ENCODE measurements at regions not wholly inside any gene's neighbourhood (a gene's known extent, or its start where the extent isn't known, plus 50 kb on each side); places are given as distances from the start of the nearest gene placed in this dataset.

GRCh38 chr7:86947929-86948328, 111.5 kb downstream of the ELAPOR2 start:
- DNase-seq: no peak

- no peak for DNase-seq
Measured at GRCh38 chr7:86943447-86943846, 116.0 kb downstream of the ELAPOR2 start.

DNA sequence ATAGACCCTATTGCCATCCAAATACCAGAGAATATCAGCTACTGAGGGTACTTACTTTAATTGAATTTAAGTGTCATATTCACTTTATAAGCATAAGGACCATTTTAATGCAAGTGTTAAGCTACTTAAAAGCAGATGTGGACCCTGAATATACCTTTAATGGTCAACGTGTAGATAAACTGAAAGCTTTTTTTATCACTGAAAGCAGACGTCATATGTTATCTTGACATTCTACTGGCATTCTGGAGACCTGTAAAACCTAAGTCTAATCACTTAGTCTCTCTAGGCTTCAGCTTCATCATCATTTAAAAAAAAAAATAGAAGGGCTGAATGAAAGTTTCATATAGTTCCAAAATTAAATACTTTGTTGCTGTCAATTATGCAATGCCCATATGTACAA, 116.5 kb downstream of the ELAPOR2 start:
- DNase-seq: no peak

GRCh38 chr7:86942081-86942480, 117.4 kb downstream of the ELAPOR2 start:
- DNase-seq: peak in 1 of 14 donors; percentile 11

GRCh38 chr7:86939197-86939814, 120.1 kb downstream of the ELAPOR2 start:
- peak in 2 of 14 donors; percentile 11 to 64 for DNase-seq

- no peak for DNase-seq
Measured at GRCh38 chr7:86937363-86937878, 122.0 kb downstream of the ELAPOR2 start.

GRCh38 chr7:86933295-86933845, 126.1 kb downstream of the ELAPOR2 start:
- DNase-seq: no peak

DNA sequence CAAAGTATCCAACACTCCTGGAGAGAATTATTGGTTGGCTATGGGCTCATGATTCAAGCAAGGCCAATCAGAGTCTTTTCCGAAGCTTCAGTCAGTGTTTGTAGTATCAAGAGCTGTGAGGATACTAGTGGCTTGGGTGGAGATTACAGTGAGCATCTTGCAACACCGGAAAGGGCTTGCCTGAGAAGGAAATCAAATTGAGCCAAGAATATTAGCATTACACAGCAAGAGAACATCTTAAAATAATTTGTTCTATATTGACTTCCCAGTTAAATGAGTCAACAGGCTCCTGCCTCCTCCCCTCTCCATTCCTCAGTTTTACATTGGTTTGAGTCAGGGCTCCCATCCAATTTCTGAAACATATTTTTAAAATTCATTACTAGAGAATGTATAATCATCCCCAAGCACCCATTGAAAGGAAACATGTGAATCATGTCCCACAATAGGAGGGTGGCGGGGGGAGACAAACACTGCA, 127.4 kb downstream of the ELAPOR2 start:
- DNase-seq: no peak

DNA sequence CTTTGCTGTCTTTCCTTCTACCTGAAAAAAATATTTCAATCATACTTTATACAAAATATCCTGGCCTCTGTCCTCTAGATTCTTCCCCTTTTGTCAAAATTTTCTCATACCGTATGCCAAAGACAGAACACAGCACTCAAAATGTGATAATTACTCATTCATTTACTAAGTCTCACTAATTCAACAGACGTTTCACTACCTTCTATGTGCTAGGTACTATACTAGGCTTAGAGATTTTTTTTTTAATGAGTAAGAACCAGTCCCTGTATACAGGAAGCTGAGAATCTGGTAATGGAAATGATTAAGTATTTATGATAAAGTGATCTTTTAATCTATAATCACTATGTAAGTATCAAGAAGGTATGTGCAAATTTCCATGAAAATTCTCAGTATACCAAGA, 128.0 kb downstream of the ELAPOR2 start:
- no peak for DNase-seq

GRCh38 chr7:86930554-86931307, 128.7 kb downstream of the ELAPOR2 start:
- DNase-seq: no peak

DNA sequence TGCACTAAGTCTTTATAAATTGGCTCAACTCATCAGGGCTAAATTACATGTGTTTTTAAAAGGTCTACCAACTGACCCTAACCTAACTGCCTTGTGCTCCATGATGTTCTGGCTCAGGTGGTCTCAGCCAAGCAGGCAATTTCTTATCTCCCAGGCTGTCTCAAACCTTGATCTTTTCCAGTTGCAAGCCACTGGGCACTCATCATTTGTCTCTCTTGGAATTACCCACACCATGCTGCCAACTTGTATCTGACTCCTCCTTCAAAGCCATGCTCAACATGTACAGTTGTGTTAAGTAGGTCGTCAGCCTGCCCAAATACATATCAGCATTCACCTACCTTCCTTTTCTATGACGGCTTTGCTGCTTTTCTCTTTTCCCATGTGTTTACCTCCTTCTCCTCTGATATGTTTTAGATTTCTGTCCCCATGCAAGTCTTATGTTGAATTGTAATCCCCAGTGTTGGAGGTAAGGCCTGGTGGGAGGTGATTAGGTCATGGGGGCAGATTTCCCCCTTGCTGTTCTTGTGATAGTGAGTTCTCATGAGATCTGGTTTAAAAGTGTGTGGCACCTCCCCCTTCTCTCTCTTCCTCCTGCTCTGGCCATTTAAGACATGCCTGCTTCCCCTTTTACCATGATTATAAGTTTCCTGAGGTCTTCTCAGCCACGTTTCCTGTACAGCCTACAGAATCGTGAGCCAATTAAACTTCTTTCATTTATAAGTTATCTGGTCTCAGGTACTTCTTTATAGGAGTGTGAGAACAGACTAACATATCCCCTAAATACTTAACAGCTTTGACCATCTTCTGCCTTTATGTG, 130.0 kb downstream of the ELAPOR2 start:
- no peak for DNase-seq

- no peak for DNase-seq
Measured at GRCh38 chr7:86928308-86928707, 131.1 kb downstream of the ELAPOR2 start.

DNA sequence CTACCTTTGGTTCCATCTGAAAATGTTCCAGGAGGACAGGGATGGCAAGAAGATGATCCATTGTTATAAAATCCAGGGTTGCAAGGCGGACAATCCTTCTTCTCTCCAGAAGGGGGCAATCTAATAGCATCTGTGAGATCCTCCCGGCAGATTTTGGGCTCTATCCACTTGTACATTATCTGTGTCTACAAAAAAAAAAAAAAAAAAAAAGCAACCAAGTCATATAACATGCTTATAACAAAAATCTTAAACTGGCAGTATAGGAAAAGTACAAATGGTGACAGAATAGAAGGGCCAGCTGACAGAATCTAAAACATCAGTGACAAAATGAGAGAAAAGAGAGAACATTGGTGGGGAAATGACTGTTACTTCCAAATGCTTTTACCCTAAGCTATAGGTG, 132.7 kb downstream of the ELAPOR2 start:
- DNase-seq: peak in 2 of 14 donors; percentile 12 to 35

DNA sequence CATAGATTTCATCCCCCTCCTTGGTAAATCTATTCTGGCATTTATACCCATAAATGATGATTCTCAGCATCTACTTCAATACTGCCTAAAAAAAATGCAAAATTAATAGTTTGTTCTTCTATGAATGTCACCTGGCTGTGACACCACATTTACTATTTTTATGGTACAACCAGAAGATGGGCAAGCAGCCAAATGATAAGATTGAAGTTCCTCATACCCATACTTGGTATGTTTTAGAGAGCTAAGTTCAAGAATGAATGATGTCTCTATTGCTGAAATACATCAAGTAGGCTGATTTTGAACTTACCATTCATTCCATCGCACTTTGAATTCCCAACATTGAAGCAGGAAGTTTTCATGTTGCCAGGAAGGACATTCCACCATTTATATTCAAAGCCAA, 134.2 kb downstream of the ELAPOR2 start:
- no peak for DNase-seq

DNA sequence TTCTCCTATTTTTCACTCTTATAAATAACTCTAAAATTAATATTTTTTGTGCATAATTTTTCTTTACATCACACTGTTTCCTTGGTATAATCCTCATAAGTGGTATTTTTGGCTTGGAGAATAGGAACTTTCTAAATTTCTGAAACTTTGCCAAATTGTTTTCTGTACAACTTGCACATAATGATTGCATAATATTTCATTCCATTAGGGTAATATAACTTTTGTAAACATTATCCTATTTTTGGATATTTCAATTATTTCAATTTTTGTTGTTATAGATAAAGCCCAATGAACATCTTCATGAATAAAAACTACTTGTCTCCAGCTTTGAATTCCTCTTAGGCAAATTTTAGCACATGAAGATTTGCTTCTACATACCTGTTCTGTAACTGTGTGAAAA, 135.9 kb downstream of the ELAPOR2 start:
- DNase-seq: no peak

GRCh38 chr7:86920154-86920553, 139.3 kb downstream of the ELAPOR2 start:
- DNase-seq: no peak

- DNase-seq: no peak
Measured at GRCh38 chr7:86918245-86918644, 141.2 kb downstream of the ELAPOR2 start.

DNA sequence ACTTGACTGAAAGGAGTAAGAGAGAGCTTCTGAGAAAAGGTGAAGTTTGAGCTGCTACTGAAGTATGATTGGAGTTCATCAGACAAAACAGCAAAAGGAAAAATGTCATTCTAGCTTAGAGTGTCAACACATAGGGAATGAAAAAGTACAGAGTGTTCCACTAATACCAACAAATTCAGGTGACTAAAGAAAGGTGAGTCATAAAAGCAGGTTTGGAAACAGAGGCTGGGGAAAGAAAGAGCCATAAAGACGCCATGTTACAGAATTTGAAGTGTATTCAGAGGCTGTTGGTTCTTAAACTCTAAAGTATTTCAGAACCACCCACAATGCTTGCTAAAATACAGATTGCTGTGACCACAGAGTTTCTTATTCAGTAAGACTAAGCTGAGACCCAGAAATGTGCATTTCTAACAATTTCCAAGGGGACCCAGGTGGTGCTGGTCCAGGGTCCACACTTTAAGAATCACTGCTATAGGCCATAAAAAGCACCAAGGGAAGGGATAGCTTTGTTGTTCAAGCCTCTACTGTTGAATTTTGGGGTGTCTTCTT, 143.1 kb downstream of the ELAPOR2 start:
- DNase-seq: no peak

DNA sequence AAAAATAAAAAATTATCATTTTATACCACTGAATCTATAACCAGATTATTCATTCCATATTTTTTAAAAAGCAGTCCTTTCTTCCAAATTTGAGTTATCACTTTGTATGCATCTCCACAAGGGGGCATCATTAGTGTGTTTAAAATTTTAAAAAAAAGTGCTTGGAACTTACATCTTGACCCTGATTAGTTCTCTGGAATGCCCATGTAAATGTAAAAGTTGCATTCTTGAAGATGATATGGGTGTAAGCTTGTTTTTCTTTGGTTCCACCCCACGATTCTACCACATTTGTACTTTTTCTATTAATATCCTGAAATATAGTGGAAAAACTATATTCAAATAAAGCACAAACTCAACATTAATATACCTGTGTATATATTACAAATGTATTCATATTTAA, 144.9 kb downstream of the ELAPOR2 start:
- no peak for DNase-seq
